Fibroblast of lung (primary cell): ENCODE measurements at regions not wholly inside any gene's neighbourhood (a gene's known extent, or its start where the extent isn't known, plus 50 kb on each side); places are given as distances from the start of the nearest gene placed in this dataset.

ENCODE experiments used
- DNase-seq, 2 donors: peaks; one replicate each; pipeline versions ENCODE4 v3.0.0 to v3.0.0-alpha.2; 2010; ENCODE audit warnings: low read depth in 2 of 2
- H2AFZ ChIP-seq: 2 replicates; pipeline ENCODE4 v1.5.1; 2012; ENCODE audit warnings: low read length, control low read depth, inconsistent platforms
- H3K27ac ChIP-seq: 2 replicates; pipeline ENCODE4 v1.5.1; 2011; ENCODE audit warnings: low read length, control low read depth; ENCODE audit not compliant: insufficient read depth
- H3K27me3 ChIP-seq: 2 replicates; pipeline ENCODE4 v1.5.1; 2011; ENCODE audit warnings: mild to moderate bottlenecking, low read length; ENCODE audit not compliant: control insufficient read depth, insufficient read depth
- H3K36me3 ChIP-seq: 2 replicates; pipeline ENCODE4 v1.5.1; 2011; ENCODE audit warnings: low read length; ENCODE audit not compliant: control insufficient read depth, insufficient read depth
- H3K4me1 ChIP-seq: 2 replicates; pipeline ENCODE4 v1.5.1; 2011; ENCODE audit warnings: low read length; ENCODE audit not compliant: control insufficient read depth, insufficient read depth; ENCODE audit errors: extremely low read depth
- H3K4me2 ChIP-seq: 2 replicates; pipeline ENCODE4 v1.5.1; 2011; ENCODE audit warnings: low read length, control low read depth; ENCODE audit not compliant: insufficient read depth; ENCODE audit errors: extremely low read depth
- H3K4me3 ChIP-seq, 4 experiments: fragments of 200-600 bp in 1 of 4; sonication (generic) in 1 of 4; replicated peaks in 1 of 4; 2 replicates each; pipeline ENCODE4 v1.5.1; 2011 to 2016; ENCODE audit warnings: low read length in 4 of 4, low read depth in 3 of 4, mild to moderate bottlenecking in 3 of 4, control low read depth in 2 of 4, inconsistent platforms in 1 of 4, mixed read lengths in 1 of 4; ENCODE audit not compliant: insufficient read depth in 1 of 4; ENCODE audit errors: control extremely low read depth in 1 of 4
- H3K79me2 ChIP-seq: 2 replicates; pipeline ENCODE4 v1.5.1; 2012; ENCODE audit warnings: mild to moderate bottlenecking, low read length, inconsistent platforms; ENCODE audit not compliant: control insufficient read depth, insufficient read depth
- H3K9ac ChIP-seq: 2 replicates; pipeline ENCODE4 v1.5.1; 2011; ENCODE audit warnings: mild to moderate bottlenecking, low read length, control low read depth; ENCODE audit not compliant: insufficient read depth
- H3K9me3 ChIP-seq: 2 replicates; pipeline ENCODE4 v1.5.1; 2012; ENCODE audit warnings: low read depth, low read length; ENCODE audit not compliant: control insufficient read depth, insufficient read depth
- H4K20me1 ChIP-seq: 2 replicates; pipeline ENCODE4 v1.5.1; 2011; ENCODE audit warnings: low read length; ENCODE audit not compliant: control insufficient read depth, insufficient read depth; ENCODE audit errors: extremely low read depth
- CTCF ChIP-seq, 2 donors: IDR thresholded peaks in 1 of 2; conservative IDR thresholded peaks in 1 of 2; 1 replicate in 1 of 2; 2 replicates in 1 of 2; pipeline ENCODE4 v1.5.1; 2011 to 2012; ENCODE audit warnings: low read length in 2 of 2, control low read depth in 1 of 2, inconsistent platforms in 1 of 2, low read depth in 1 of 2, mild to moderate bottlenecking in 1 of 2
- EZH2 ChIP-seq: IDR thresholded peaks from 2 replicates; pipeline ENCODE4 v1.5.1; 2012; ENCODE audit warnings: low read length, control low read depth, mild to moderate bottlenecking; ENCODE audit errors: missing control alignments

DNA sequence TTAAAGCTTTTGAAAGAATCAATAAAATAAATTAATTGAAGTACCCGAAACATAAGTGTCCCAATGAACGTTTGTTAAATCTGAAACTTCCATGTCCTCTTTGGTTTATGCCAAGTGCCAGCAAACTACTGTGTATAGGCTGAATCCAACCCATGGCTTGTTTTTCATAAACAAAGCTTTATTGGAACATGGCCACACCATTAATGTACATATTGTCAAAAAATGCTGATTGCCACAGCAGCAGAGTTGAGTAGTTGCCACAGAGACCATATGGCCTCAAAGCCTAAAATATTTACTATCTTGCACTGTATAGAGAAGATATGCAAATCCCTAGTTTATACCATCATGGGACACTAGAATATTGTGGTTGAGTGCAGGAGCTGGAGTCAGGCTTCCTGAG lies 406.1 kb downstream of the MAFB start:
- Histone ChIP-seq H3K4me3 (no peak overlapping the region), H3K9ac (no peak overlapping the region), H3K79me2 (no peaks in the 10 kb centered on the region), H4K20me1 (no peaks in the 10 kb centered on the region), H3K4me1 (no peaks in the 10 kb centered on the region), H3K4me2 (no peak overlapping the region), H3K27me3 (no peaks in the 10 kb centered on the region), H3K27ac (no peak overlapping the region), H3K36me3 (no peaks in the 10 kb centered on the region), H3K9me3 (no peaks in the 10 kb centered on the region), H2AFZ (no peak overlapping the region)
- no peak for TF ChIP-seq EZH2
- no peak for TF ChIP-seq CTCF (conservative IDR thresholded peaks at IDR 0.05 in 1 of 2, IDR thresholded peaks at IDR 0.05 in 1 of 2; ENCODE audit: low read depth in 1 of 2, low read length in 2 of 2)
- no peak for DNase-seq

- no peaks in the 10 kb centered on the region for H3K27me3 ChIP-seq
- H3K4me2 ChIP-seq: no peak overlapping the region
- H3K4me3 ChIP-seq: no peak overlapping the region
- no peaks in the 10 kb centered on the region for H3K9me3 ChIP-seq
- H3K79me2 ChIP-seq: no peaks in the 10 kb centered on the region
- H3K36me3 ChIP-seq: no peaks in the 10 kb centered on the region
- TF ChIP-seq EZH2: no peak
- TF ChIP-seq CTCF (conservative IDR thresholded peaks at IDR 0.05 in 1 of 2, IDR thresholded peaks at IDR 0.05 in 1 of 2; ENCODE audit: low read depth in 1 of 2, low read length in 2 of 2): no peak
- H4K20me1 ChIP-seq: no peaks in the 10 kb centered on the region
- no peak overlapping the region for H2AFZ ChIP-seq
- DNase-seq: no peak
- no peaks in the 10 kb centered on the region for H3K4me1 ChIP-seq
- H3K27ac ChIP-seq: no peak overlapping the region
- no peak overlapping the region for H3K9ac ChIP-seq
Measured at GRCh38 chr20:40282541-40282940, 406.5 kb downstream of the MAFB start.

DNA sequence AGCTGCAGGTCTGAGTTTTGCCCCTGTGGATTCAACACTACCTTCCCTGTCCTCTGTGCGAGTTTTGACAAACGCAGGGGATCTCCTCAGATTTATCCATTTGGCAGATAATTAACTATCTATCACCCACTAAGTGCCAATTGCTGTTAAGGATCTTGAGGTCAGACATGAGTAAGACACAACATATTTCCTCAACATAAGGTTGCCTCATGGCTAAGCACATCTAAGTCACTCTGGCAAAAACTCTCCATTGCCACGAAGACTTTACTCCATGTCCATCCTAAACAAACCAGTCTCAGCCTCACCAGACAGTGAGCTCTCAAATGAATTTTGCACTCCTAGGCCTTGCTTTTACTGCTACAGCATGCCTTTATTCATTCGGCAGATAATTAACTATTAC lies 408.4 kb downstream of the MAFB start:
- no peak for DNase-seq
- H3K4me2 ChIP-seq: no peak overlapping the region
- H3K79me2 ChIP-seq: no peaks in the 10 kb centered on the region
- H3K4me1 ChIP-seq: no peaks in the 10 kb centered on the region
- no peaks in the 10 kb centered on the region for H4K20me1 ChIP-seq
- H3K9ac ChIP-seq: no peak overlapping the region
- H3K27ac ChIP-seq: no peak overlapping the region
- no peak overlapping the region for H2AFZ ChIP-seq
- TF ChIP-seq CTCF (conservative IDR thresholded peaks at IDR 0.05 in 1 of 2, IDR thresholded peaks at IDR 0.05 in 1 of 2; ENCODE audit: low read depth in 1 of 2, low read length in 2 of 2) (no peak), EZH2 (no peak)
- no peak overlapping the region for H3K4me3 ChIP-seq
- H3K9me3 ChIP-seq: no peaks in the 10 kb centered on the region
- no peaks in the 10 kb centered on the region for H3K27me3 ChIP-seq
- no peaks in the 10 kb centered on the region for H3K36me3 ChIP-seq
